ENCODE measurements at regions not wholly inside any gene's neighbourhood (a gene's known extent, or its start where the extent isn't known, plus 50 kb on each side); places are given as distances from the start of the nearest gene placed in this dataset.

GRCh38 chr14:76304536-76305267 lies 71.2 kb upstream of the ESRRB start:
- DNase-seq (no peak), FAIRE-seq (no peak), ATAC-seq (no peak)
- H3K4me1 ChIP-seq, result no peaks in the 10 kb centered on the region
- TF ChIP-seq, protein P1, sequence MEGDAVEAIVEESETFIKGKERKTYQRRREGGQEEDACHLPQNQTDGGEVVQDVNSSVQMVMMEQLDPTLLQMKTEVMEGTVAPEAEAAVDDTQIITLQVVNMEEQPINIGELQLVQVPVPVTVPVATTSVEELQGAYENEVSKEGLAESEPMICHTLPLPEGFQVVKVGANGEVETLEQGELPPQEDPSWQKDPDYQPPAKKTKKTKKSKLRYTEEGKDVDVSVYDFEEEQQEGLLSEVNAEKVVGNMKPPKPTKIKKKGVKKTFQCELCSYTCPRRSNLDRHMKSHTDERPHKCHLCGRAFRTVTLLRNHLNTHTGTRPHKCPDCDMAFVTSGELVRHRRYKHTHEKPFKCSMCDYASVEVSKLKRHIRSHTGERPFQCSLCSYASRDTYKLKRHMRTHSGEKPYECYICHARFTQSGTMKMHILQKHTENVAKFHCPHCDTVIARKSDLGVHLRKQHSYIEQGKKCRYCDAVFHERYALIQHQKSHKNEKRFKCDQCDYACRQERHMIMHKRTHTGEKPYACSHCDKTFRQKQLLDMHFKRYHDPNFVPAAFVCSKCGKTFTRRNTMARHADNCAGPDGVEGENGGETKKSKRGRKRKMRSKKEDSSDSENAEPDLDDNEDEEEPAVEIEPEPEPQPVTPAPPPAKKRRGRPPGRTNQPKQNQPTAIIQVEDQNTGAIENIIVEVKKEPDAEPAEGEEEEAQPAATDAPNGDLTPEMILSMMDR (IDR thresholded peaks at IDR 0.05), result no peak
- H3K36me3 ChIP-seq, result no peaks in the 10 kb centered on the region
- H3K4me3 ChIP-seq, result no peak overlapping the region
- no peaks in the 10 kb centered on the region for H3K9me3 ChIP-seq
- H3K27me3 ChIP-seq, result no peaks in the 10 kb centered on the region
- WGBS, 2 donors, result 73 to 80% methylated on average over 7 of the region's 7 CpGs
- H3K27ac ChIP-seq, result peak overlapping the region in 2 of 4 donors; percentile 17 to 23
- intact Hi-C loops (cut with DNase I), result no loop called here

- 41 to 42% methylated on average over 11 of the region's 11 CpGs for WGBS, 2 donors
- Histone ChIP-seq H3K36me3 (no peaks in the 10 kb centered on the region), H3K9me3 (no peaks in the 10 kb centered on the region), H3K27ac (peak overlapping the region in 2 of 4 donors; percentile 17 to 23), H3K27me3 (no peaks in the 10 kb centered on the region), H3K4me3 (no peak overlapping the region), H3K4me1 (no peaks in the 10 kb centered on the region)
- DNase-seq, result peak in 3 of 6 donors; percentile 30 to 40 (median 34)
- no peak for FAIRE-seq
- intact Hi-C loops (cut with DNase I), result no loop called here
- TF ChIP-seq, protein P1 (IDR thresholded peaks at IDR 0.05), result no peak
- peak in 3 of 4 donors; percentile 69 to 92 (median 83) for ATAC-seq
Measured at GRCh38 chr14:76305268-76305826, 70.6 kb upstream of the ESRRB start.

DNA sequence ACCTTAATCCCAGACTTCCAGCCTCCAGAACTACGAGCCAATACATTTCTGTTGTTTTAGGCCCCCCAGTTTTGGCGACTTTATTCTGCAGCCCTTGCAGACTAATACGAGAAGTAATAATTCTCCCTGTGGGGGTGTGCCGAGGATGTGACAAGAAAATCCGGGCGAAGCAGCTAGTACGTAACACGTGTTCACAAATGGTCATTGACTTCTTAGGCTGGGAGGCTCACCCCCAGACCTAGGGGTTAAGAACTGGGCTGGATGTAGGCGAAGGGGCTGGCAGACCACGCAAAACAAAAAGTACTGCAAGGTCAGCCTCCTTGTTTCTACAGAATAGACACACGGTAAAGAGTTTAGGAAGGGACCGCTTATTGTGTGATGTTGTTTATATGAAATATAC lies 69.8 kb upstream of the ESRRB start:
- 83 to 90% methylated on average over 12 of the region's 12 CpGs for WGBS, 2 donors
- FAIRE-seq, result no peak
- H3K9me3 ChIP-seq, result no peaks in the 10 kb centered on the region

DNA sequence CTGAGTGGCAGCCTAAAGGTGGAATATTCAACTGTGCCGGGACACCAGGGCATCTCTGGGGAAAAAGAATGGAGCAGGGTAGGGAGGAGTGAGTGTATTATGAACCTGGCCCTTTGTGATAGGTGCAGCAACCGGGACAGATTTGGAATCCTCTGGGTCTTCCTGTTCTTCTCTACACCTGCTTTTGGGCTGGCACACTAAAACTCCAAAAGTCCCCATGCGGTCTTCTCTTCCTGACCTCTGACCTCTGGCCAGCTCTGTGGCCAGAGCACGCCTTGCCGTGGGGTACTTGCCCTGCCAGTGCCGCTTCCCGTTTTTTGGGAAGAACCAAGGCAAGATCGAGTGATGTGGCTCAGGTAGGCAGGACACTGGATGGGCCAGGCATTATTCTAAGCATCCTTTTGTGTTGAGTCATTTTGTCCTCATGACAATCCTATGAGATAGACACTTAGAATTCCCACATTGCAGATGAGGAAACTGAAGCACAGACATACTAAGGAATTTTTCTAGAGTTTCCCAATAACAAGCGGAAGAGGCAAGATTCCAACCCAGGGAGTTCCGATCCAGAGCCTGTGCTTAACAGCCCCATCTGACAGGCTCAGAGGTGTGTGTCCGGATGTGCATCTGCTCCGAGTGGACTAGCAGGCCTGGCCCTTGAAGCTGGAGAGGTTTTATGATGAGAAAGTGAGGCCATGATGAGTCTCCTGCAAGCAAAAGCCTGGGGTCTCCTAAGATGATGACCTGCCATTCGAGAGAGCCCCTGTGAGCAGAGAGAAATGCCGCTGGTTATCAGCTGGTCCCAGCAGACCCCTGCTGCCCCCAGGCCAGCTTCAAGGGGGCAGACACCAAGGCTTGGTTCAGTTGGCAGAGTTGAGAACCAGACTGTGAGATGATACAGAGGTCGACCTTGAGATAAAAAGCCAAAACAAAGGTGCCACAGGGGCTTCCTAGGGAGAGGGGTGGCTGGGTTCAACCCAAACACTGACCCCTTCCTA lies 67.9 kb upstream of the ESRRB start:
- DNase-seq, result no peak
- no peaks in the 10 kb centered on the region for H3K27me3 ChIP-seq
- 86 to 90% methylated on average over 15 of the region's 15 CpGs for WGBS, 2 donors
- no peak for FAIRE-seq
- H3K9me3 ChIP-seq, result no peaks in the 10 kb centered on the region
- H3K27ac ChIP-seq, result no peak overlapping the region
- no peaks in the 10 kb centered on the region for H3K36me3 ChIP-seq
- no peak overlapping the region for H3K4me3 ChIP-seq
- H3K4me1 ChIP-seq, result no peaks in the 10 kb centered on the region
- intact Hi-C loops (cut with DNase I), result no loop called here
- TF ChIP-seq, protein P1 (IDR thresholded peaks at IDR 0.05), result no peak
- no peak for ATAC-seq

More for the DNA sequence above, 69.8 kb upstream of the ESRRB start:
- Histone ChIP-seq H3K36me3 (no peaks in the 10 kb centered on the region), H3K4me1 (no peaks in the 10 kb centered on the region), H3K4me3 (no peak overlapping the region), H3K27ac (no peak overlapping the region), H3K27me3 (no peaks in the 10 kb centered on the region)
- DNase-seq, result no peak
- ATAC-seq, result no peak
- TF ChIP-seq, protein P1 (IDR thresholded peaks at IDR 0.05), result no peak
- intact Hi-C loops (cut with DNase I), result no loop called here
